WTC11 (cell line): ENCODE measurements at regions not wholly inside any gene's neighbourhood (a gene's known extent, or its start where the extent isn't known, plus 50 kb on each side); places are given as distances from the start of the nearest gene placed in this dataset.
A peak's percentile ranks its signal among the peaks of the same experiment; 100 is the strongest.

Source experiments
- ATAC-seq: fragments of 200-7000 bp; cut with Tn5 transposase; 2 replicates; pipeline ENCODE4 v1.10.0; 2021; ENCODE audit warnings: mild to moderate bottlenecking, moderate library complexity
- CTCF ChIA-PET: fragments of 300-600 bp; sonication (Branson Sonifier 250); formaldehyde crosslinking; loops from one replicate; lab custom pipeline; 2021; ENCODE audit warnings: antibody characterized with exemption; lab: Charles Lee
- POLR2A ChIA-PET: fragments of 350-600 bp; sonication (Branson Sonifier 250); formaldehyde crosslinking; loops from one replicate; lab custom pipeline; 2021; ENCODE audit warnings: antibody characterized with exemption; lab: Charles Lee
- DNase-seq: peaks from one replicate; pipeline ENCODE4 v3.0.0; 2021; ENCODE audit warnings: low spot score
- H3K27ac Mint-ChIP-seq: 2 replicates; pipeline ENCODE4 v1.8.0; 2021; ENCODE audit warnings: mixed read lengths
- H3K27me3 Mint-ChIP-seq: 2 replicates; pipeline ENCODE4 v1.8.0; 2021; ENCODE audit warnings: low read depth, mild to moderate bottlenecking, moderate library complexity, mixed read lengths
- H3K36me3 Mint-ChIP-seq: 2 replicates; pipeline ENCODE4 v1.8.0; 2021; ENCODE audit warnings: mixed read lengths
- H3K4me1 Mint-ChIP-seq: 2 replicates; pipeline ENCODE4 v1.8.0; 2022; ENCODE audit warnings: mixed read lengths
- H3K4me3 Mint-ChIP-seq: 2 replicates; pipeline ENCODE4 v1.8.0; 2021; ENCODE audit warnings: mild to moderate bottlenecking, moderate library complexity, mixed read lengths
- H3K9me3 Mint-ChIP-seq: 2 replicates; pipeline ENCODE4 v1.8.0; 2021; ENCODE audit warnings: mixed read lengths
- AR ChIP-seq: fragments of 250-450 bp; sonication (Bioruptor Pico); IDR thresholded peaks from 2 replicates; pipeline ENCODE4 v1.9.0; 2021; ENCODE audit warnings: mild to moderate bottlenecking
- ARID4B ChIP-seq: sonication (generic); formaldehyde crosslinking; IDR thresholded peaks from 2 replicates; pipeline ENCODE4 v1.8.0; 2023; ENCODE audit warnings: missing genetic modification reagents, mild to moderate bottlenecking, borderline replicate concordance
- CTCF ChIP-seq: fragments of 200-600 bp; IDR thresholded peaks from 2 replicates; pipeline ENCODE4 v1.8.0; 2022; ENCODE audit warnings: antibody characterized with exemption
- FOXJ3 ChIP-seq: sonication (generic); formaldehyde crosslinking; IDR thresholded peaks from 2 replicates; pipeline ENCODE4 v1.9.0; 2021; ENCODE audit warnings: missing genetic modification reagents, mild to moderate bottlenecking, borderline replicate concordance
- GTF2I ChIP-seq: fragments of 250-450 bp; sonication (Bioruptor Pico); conservative IDR thresholded peaks from 2 replicates; pipeline ENCODE4 v1.4.0; 2021; ENCODE audit warnings: mild to moderate bottlenecking
- PRDM15 ChIP-seq: sonication (generic); formaldehyde crosslinking; IDR thresholded peaks from 2 replicates; pipeline ENCODE4 v1.8.0; 2022; ENCODE audit warnings: missing genetic modification reagents
- TCF7 ChIP-seq: sonication (generic); formaldehyde crosslinking; IDR thresholded peaks from 2 replicates; pipeline ENCODE4 v1.8.0; 2022; ENCODE audit warnings: mild to moderate bottlenecking, low read depth, missing genetic modification reagents, moderate library complexity
- ZNF219 ChIP-seq: sonication (generic); formaldehyde crosslinking; IDR thresholded peaks from 2 replicates; pipeline ENCODE4 v1.8.0; 2023; ENCODE audit warnings: missing genetic modification reagents, mild to moderate bottlenecking, borderline replicate concordance
- ZNF396 ChIP-seq: fragments of 250-450 bp; sonication (Bioruptor Pico); IDR thresholded peaks from 2 replicates; pipeline ENCODE4 v1.8.0; 2021; ENCODE audit warnings: mild to moderate bottlenecking, moderate library complexity, borderline replicate concordance
- ZNF416 ChIP-seq: fragments of 250-450 bp; sonication (Bioruptor Pico); IDR thresholded peaks from 2 replicates; pipeline ENCODE4 v1.9.0; 2021; ENCODE audit warnings: mild to moderate bottlenecking, inconsistent platforms
- ZNF425 ChIP-seq: fragments of 250-450 bp; sonication (Bioruptor Pico); conservative IDR thresholded peaks from 2 replicates; pipeline ENCODE4 v1.9.0; 2021; ENCODE audit warnings: mild to moderate bottlenecking
- TF ChIP-seq, protein P1 (sequence below): sonication (generic); formaldehyde crosslinking; IDR thresholded peaks from 2 replicates; pipeline ENCODE4 v1.8.1; 2023; ENCODE audit warnings: mild to moderate bottlenecking, missing genetic modification reagents, borderline replicate concordance
- TF ChIP-seq, protein P2 (sequence below): fragments of 250-450 bp; sonication (Bioruptor Pico); IDR thresholded peaks from 2 replicates; pipeline ENCODE4 v1.9.0; 2021; ENCODE audit warnings: mild to moderate bottlenecking, borderline replicate concordance

DNA sequence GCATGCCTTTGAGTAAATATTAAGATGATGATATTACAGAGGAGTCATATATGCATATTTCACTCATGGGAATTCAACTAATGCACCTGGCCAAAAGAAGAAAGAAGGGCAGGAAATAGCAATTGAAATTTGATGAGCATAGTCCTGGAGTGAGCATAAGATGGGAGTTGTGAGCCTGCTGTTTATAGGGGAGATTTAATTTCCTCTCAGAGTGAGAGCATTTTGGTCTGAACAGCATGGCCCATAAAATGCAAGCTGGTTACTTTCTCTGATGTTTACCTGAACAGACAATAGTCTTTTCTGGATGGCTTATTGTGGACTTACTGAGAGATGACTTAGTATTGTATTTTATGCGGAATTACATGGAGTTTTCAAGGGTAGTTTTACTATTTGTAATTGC, 53.6 kb downstream of the FHIP1A start:
- Mint-ChIP-seq H3K27ac (peak overlapping the region; percentile 75), H3K27me3 (no peaks in the 10 kb centered on the region), H3K36me3 (peaks cover 23% of the 10 kb centered on the region), H3K4me3 (no peak overlapping the region), H3K9me3 (peaks cover 10% of the 10 kb centered on the region; the same call in 1 of the 2 replicates), H3K4me1 (peaks cover 55% of the 10 kb centered on the region)
- DNase-seq (no peak), ATAC-seq (no peak)
- ChIA-PET POLR2A (interaction anchor here (1.0 kb wide), 1 partner anchor 185 kb away, joined by 3 read pairs; the partner anchor contains the start of gene PRSS48), CTCF (no interaction called here)
- TF ChIP-seq PRDM15, result no peak
- TF ChIP-seq ZNF219 (CRISPR knock-in tag), result no peak
- TF ChIP-seq ZNF416 (CRISPR knock-in tag), result no peak
- TF ChIP-seq, protein P1, sequence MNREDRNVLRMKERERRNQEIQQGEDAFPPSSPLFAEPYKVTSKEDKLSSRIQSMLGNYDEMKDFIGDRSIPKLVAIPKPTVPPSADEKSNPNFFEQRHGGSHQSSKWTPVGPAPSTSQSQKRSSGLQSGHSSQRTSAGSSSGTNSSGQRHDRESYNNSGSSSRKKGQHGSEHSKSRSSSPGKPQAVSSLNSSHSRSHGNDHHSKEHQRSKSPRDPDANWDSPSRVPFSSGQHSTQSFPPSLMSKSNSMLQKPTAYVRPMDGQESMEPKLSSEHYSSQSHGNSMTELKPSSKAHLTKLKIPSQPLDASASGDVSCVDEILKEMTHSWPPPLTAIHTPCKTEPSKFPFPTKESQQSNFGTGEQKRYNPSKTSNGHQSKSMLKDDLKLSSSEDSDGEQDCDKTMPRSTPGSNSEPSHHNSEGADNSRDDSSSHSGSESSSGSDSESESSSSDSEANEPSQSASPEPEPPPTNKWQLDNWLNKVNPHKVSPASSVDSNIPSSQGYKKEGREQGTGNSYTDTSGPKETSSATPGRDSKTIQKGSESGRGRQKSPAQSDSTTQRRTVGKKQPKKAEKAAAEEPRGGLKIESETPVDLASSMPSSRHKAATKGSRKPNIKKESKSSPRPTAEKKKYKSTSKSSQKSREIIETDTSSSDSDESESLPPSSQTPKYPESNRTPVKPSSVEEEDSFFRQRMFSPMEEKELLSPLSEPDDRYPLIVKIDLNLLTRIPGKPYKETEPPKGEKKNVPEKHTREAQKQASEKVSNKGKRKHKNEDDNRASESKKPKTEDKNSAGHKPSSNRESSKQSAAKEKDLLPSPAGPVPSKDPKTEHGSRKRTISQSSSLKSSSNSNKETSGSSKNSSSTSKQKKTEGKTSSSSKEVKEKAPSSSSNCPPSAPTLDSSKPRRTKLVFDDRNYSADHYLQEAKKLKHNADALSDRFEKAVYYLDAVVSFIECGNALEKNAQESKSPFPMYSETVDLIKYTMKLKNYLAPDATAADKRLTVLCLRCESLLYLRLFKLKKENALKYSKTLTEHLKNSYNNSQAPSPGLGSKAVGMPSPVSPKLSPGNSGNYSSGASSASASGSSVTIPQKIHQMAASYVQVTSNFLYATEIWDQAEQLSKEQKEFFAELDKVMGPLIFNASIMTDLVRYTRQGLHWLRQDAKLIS (CRISPR knock-in tag), result no peak
- no peak for TF ChIP-seq GTF2I (CRISPR knock-in tag)
- TF ChIP-seq TCF7 (CRISPR knock-in tag), result no peak
- no peak for TF ChIP-seq CTCF
- TF ChIP-seq, protein P2, sequence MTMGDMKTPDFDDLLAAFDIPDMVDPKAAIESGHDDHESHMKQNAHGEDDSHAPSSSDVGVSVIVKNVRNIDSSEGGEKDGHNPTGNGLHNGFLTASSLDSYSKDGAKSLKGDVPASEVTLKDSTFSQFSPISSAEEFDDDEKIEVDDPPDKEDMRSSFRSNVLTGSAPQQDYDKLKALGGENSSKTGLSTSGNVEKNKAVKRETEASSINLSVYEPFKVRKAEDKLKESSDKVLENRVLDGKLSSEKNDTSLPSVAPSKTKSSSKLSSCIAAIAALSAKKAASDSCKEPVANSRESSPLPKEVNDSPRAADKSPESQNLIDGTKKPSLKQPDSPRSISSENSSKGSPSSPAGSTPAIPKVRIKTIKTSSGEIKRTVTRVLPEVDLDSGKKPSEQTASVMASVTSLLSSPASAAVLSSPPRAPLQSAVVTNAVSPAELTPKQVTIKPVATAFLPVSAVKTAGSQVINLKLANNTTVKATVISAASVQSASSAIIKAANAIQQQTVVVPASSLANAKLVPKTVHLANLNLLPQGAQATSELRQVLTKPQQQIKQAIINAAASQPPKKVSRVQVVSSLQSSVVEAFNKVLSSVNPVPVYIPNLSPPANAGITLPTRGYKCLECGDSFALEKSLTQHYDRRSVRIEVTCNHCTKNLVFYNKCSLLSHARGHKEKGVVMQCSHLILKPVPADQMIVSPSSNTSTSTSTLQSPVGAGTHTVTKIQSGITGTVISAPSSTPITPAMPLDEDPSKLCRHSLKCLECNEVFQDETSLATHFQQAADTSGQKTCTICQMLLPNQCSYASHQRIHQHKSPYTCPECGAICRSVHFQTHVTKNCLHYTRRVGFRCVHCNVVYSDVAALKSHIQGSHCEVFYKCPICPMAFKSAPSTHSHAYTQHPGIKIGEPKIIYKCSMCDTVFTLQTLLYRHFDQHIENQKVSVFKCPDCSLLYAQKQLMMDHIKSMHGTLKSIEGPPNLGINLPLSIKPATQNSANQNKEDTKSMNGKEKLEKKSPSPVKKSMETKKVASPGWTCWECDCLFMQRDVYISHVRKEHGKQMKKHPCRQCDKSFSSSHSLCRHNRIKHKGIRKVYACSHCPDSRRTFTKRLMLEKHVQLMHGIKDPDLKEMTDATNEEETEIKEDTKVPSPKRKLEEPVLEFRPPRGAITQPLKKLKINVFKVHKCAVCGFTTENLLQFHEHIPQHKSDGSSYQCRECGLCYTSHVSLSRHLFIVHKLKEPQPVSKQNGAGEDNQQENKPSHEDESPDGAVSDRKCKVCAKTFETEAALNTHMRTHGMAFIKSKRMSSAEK (CRISPR knock-in tag), result no peak
- TF ChIP-seq AR (CRISPR knock-in tag), result no peak
- TF ChIP-seq ZNF425, result no peak
- no peak for TF ChIP-seq ZNF396 (CRISPR knock-in tag)
- no peak for TF ChIP-seq ARID4B (CRISPR knock-in tag)
- TF ChIP-seq FOXJ3, result no peak
